NCI-H1694 treated with DMSO at 0.1 percent for 48 hours (cell line): ENCODE measurements at regions not wholly inside any gene's neighbourhood (a gene's known extent, or its start where the extent isn't known, plus 50 kb on each side); places are given as distances from the start of the nearest gene placed in this dataset.
"Not testable (repeated sequence)": the region's sequence is repeated elsewhere in the genome, so short reads cannot be mapped to it uniquely, and the experiment has no call there.

Experiments used
- DNase-seq: peaks from one replicate; lab custom pipeline; 2025; lab: John Stamatoyannopoulos, UW

- DNase-seq = not testable (repeated sequence)
Measured at GRCh38 chr2:132220589-132220988, 58.8 kb upstream of the ANKRD30BL start.

GRCh38 chr2:132221886-132222285, 60.1 kb upstream of the ANKRD30BL start:
- DNase-seq = not testable (repeated sequence)

- no peak for DNase-seq
Measured at GRCh38 chr2:132252191-132252893, 90.6 kb upstream of the ANKRD30BL start.

DNA sequence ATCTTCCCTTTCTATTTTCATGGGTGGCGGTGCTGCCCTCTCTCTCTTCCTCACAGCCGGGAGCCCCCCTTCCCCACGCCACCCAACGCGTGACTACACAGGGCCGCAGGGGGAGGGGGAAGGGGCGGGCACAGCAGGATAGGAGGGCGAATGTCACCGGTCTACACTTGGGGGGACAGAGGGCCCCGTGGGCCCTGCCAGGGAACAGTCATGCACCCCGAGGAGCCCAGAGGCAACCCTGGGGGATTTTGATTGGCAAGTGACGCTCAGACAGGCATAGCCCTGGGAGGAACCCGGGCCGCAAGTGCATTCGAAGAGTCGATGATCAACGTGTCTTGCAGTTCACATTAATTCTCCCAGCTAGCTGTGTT, 91.1 kb upstream of the ANKRD30BL start:
- no peak for DNase-seq

DNA sequence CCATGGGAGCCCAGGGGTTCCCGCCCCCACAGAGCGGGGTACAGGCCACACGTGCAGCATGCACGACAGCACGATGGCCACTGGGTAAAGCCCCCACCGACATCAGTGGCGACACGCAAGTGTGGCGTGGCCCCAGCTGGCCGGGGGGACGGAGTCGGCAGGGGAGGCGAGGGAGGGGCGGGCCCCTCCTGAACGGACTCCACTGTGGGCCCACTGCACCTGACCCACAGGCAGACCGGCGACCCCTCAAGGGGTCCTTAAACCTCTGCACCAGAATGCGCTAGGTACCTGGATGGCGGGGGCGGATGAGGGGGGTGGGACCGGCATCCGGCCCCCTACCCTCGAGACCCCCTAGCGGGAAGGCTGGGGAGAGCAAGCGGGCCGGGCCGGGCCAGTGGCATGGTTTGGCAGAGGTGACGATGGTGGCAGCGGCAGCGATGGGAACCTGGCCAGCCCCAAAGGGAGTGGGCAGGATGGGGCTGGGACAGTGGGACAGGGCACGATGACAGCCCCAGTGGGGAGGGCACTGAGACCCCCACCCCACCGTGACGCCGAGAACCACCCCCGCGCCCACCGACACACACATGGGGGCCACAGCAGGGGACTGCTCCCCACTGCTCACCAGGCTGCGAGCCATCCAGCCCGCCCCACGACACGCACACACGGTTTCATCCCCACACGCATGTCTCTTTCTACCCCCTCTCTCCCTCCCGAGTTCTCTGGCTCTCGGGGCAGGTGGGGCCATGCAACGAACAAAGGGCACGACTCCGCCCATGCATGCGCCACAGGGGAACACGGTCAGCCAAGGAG, 91.9 kb upstream of the ANKRD30BL start:
- no peak for DNase-seq

GRCh38 chr2:132254306-132254919, 92.7 kb upstream of the ANKRD30BL start:
- DNase-seq = not testable (repeated sequence)

- DNase-seq = no peak
Measured at GRCh38 chr2:132255714-132256113, 94.0 kb upstream of the ANKRD30BL start.

DNA sequence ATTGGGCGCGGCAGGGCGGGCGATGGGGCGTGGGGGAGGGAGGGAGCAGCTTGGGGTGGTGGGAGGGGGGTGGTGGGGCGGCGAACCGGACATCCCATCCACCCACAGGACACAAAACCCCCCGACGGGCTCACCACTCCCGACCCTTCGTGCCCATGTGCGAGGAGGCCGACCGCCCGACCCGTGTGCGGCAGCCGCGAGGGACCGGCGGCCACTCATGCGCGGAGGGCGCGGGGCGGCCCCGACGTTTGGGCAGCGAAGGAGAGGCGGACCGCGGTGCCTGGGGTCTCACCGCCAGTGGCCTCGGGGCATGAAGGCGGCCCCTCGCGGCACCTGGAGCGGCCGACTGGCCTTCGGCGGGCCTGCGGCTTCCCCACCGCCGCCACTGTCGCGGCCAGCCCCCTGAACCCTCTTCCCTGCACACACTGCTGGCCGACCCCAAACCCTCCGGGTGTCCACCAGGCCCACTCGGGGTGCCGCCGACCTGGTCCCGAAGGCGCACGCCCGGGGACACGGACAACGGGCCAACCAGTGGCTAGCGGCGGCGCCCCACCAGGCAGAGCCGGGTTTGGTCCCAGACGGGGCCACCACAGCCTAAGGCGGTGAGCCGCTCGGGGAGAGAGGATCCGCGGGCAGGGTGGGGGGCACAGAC, 94.6 kb upstream of the ANKRD30BL start:
- DNase-seq = no peak

- DNase-seq = not testable (repeated sequence)
Measured at GRCh38 chr2:132256903-132257300, 95.2 kb upstream of the ANKRD30BL start.

GRCh38 chr2:132257301-132258171, 95.8 kb upstream of the ANKRD30BL start:
- not testable (repeated sequence) for DNase-seq

GRCh38 chr2:132259276-132259675, 97.5 kb upstream of the ANKRD30BL start:
- DNase-seq = not testable (repeated sequence)

DNA sequence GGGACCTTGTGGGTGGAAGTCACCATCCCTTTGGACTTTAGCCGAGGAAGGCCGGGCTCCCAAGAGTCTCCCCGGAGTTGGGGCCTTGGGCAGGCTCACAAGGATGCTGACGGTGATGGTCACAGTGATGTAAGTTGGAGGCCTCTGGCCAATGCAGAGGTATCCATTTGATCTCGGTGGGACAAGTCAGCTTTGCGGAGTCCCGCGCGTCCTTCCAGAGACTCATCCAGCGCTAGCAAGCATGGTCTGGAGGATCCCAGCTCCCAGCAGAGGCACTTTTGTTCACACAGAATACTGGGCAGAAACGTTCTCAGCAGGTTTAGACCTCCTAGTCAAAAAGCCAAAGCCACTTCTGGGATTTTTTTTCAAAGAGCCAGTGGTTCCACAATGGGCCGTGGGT, 103.8 kb upstream of the ANKRD30BL start:
- not testable (repeated sequence) for DNase-seq

- DNase-seq = no peak
Measured at GRCh38 chr2:132267105-132267497, 105.3 kb upstream of the ANKRD30BL start.

GRCh38 chr2:132267498-132268283, 105.9 kb upstream of the ANKRD30BL start:
- not testable (repeated sequence) for DNase-seq

DNA sequence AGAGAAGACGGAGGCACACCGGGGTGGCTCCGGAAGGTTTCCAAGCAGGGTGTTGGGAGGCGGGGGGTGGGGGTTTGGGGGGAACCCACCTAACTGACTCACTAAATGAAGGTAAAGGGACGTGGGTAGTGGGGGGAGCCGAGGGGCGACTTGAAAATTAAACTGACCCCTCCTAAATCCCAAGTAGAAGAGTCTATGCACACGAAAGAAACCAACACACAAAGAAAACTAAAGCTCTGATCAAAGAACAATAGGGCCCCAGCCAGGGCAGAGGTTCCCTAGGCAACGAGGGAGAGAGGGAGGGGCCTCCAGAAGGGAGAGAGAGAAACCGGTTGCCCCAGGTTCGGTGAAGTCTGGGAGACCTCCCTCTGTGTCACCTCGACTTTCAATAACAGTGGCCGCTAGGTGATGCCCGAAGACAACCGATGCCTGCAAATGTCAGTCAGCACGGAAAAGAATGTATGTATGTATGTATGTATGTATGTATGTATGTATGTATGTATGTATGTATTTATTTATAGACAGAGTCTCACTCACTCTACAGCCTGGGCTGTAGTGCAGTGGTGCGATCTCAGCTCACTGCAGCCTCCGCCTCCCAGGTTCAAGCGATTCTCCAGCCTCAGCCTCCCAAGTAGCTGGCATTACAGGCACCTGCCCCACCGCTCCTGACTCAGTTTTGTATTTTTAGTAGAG, 106.7 kb upstream of the ANKRD30BL start:
- not testable (repeated sequence) for DNase-seq

DNA sequence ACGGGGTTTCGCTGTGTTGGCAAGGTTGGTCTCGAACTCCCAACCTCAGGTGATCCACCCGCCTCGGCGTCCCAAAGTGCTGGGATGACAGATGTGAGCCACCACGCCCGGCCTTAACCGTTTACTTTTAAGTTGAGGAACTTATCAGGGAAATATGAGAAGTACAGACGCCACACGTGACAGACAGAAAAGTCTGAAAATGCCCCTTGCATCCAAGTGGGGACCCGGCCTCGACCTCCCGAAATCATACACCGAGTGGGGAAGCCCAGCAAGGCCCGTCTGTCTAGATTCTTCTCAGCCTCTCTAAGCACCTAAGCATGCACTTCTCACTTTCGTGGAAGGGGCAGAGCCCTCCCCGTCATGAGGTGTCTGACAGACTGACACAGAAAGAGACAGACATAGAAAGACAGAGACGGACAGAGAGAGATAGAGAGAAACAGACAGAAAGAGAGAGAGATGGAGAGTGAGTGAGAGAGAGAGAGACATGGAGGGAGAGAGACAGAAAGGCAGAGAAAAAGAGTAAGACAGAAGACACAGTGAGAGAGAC, 107.3 kb upstream of the ANKRD30BL start:
- no peak for DNase-seq

GRCh38 chr2:132270255-132270654, 108.5 kb upstream of the ANKRD30BL start:
- no peak for DNase-seq

- DNase-seq = no peak
Measured at GRCh38 chr2:132270981-132271546, 109.3 kb upstream of the ANKRD30BL start.

DNA sequence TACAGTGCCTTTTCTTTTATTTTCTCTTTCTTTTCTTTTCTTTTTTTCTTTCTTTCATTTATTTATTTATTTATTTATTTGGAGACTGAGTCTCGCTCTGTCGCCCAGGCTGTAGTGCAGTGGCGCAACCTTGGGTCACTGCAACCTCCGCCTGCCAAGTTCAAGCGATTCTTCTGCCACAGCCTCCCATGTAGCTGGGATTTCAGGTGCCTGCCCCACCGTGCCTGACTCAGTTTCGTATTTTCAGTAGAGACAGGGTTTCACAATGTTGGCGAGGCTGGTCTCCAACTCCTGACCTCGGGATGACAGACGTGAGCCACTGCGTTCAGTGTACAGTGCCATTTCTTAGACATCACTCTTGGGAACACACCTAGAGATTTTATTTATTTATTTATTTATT, 110.0 kb upstream of the ANKRD30BL start:
- DNase-seq = not testable (repeated sequence)
